SKM-1 (cell line): ENCODE measurements at regions not wholly inside any gene's neighbourhood (a gene's known extent, or its start where the extent isn't known, plus 50 kb on each side); places are given as distances from the start of the nearest gene placed in this dataset.
"Not testable (repeated sequence)": the region's sequence is repeated elsewhere in the genome, so short reads cannot be mapped to it uniquely, and the experiment has no call there.

ENCODE experiments used
- DNase-seq: peaks from one replicate; lab custom pipeline; 2025; ENCODE audit not compliant: unreplicated experiment; lab: John Stamatoyannopoulos, UW

DNA sequence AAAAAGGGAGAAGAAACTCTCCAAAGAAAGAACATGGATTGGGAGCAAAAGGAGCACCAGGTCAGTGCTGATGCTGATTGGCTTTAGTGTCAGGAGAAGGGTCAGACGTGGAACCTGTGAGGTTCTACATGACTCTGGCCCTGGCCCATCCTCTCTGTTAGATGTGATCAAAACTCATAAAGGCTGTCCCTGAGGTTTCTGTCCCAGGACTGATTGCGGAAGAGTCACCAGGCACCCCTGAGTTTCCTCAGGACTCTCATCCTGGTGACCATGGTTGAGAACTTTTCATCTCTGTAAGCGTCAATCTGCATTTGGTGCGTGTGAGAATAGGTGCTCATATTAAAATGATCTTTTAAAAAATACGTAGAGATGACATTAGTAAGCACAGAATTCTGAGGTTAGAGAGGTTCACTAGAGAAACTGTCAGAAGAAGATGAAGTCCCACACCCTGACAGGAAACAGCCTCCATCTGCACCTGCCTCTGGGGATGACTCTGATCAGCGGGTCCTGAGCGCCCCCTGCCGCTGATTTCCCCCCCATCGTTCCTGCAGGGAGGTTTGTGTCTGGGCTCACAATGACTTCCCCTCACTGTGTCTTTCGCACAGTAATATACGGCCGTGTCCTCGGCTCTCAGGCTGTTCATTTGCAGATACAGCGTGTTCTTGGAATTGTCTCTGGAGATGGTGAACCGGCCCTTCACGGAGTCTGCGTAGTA, 741.8 kb downstream of the TMEM121 start:
- no peak for DNase-seq

DNA sequence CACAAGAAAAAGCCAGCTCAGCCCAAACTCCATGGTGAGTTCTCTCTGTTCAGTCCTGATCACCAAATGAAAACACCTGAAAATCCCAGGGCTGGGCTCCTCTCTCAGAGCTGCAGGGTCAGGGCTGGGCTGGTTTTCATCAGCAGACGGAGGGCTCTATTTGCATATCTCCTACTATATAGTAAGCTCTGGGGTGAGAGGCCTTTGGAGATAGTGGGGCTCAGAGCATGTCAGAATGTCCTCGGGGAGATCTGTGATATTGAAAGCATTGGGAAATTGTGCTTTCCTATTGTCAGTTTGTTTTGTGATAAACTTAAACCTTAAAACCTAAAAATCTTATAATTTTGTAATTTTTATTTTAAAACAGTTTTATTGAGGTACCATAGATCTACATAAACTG, 742.6 kb downstream of the TMEM121 start:
- no peak for DNase-seq

DNA sequence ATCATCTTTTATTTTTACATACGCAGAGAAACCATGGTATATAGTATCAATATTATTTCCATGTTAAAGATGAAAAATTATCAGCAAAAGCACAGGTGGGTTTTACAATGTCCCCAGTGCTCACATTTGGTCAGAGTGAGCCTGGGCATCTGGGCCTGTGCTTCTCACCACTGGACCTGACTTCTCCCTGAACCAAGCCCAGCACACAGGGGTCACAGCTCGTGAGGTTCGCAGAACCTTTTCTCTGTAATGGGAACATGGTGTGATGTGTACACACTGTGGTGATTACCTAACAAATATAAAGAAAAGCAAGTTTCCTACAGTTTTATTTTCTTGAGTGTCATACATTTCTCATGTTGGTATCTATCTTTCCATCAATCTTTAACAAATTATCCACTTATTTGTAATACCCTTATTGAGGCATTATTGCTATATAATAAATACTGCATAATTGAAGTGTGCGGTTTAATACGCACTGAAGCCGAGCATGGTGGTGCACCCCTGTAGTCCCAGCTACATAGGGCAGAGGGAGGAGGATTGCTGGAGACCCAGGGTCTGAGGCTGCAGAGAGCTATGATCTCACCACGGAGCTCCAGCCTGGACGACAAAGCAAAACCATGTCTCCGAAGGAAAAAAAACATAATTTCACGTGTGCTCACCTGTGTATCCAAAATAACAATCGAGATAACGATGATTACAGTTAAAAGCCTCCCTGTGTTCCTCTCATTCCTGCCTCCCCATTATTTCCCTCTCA, 743.2 kb downstream of the TMEM121 start:
- no peak for DNase-seq

- DNase-seq, result not testable (repeated sequence)
These were observed 744.2 kb downstream of the TMEM121 start for GRCh38 chr14:106270476-106271121.

GRCh38 chr14:106276326-106277267, 750.2 kb downstream of the TMEM121 start:
- DNase-seq, result no peak

- DNase-seq, result no peak
These were observed 751.1 kb downstream of the TMEM121 start for GRCh38 chr14:106277503-106277902.

DNA sequence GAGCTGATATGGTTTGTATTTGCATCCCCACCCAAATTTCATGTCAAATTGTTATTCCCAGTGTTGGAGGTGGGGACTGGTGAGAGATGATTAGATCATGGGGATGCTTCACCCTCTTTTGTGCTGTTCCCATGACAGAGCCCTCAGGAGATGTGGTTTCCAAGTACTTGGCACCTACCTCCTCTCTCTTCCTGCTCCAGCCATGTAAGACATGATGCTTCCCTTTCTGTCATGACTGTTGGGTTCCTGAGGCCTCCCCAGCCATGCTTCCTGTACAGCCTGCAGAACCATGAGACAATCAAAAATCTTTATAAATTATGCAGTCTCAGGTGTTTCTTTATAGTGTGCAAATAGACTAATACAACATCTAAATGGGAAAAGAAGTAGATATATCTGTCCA, 754.5 kb downstream of the TMEM121 start:
- DNase-seq, result no peak

DNA sequence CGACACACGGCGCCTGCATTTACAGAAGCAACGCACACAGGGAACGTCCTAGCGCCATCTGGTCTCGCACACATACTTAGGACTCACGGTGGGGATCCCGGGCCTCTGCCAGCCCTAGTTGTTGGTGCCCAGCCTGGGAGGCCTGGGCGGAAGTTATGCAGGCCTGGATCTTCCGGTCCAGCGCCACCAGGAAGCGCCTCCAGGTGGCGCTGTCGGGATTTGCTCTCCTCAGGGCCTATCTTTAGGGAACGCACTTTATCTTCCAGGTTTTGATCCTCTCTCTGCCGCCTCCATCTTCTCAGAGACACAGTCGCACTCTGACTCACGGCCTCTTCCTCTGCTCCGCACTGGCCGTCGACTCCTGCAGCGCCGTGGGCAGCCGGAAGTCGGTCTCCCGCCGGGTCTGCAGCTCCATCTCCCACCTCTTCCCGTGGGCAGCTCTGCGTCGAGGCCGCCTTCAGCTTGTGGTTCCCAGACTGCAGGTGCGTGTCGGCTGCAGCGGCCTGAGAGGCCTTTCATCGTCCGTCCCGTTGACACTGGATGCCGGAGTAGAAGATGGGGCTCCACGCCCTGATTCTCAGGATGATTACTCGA, 760.4 kb downstream of the TMEM121 start:
- DNase-seq, result no peak

DNA sequence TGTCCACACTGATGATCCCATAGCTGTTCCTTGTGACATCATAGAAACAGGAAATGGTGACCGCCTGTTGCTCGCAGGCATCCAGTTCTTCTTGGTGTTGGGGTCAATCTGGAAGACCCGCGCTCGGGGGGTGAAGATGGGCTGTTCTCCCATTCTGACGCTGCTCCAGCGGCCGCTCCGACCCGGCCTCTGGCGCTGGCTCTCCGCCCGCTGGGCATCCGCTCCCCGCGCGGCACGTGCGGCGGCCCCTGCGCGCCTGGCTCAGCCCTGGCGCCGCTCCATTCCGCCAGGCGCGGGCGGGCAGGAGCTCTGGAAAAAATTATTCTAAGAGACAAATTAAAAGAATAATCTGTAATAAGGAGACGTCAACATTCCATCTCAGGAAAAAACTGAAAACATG, 761.1 kb downstream of the TMEM121 start:
- DNase-seq, result no peak

GRCh38 chr14:106291626-106292025, 765.2 kb downstream of the TMEM121 start:
- DNase-seq, result no peak

GRCh38 chr14:106294324-106294723, 767.9 kb downstream of the TMEM121 start:
- DNase-seq, result no peak

DNA sequence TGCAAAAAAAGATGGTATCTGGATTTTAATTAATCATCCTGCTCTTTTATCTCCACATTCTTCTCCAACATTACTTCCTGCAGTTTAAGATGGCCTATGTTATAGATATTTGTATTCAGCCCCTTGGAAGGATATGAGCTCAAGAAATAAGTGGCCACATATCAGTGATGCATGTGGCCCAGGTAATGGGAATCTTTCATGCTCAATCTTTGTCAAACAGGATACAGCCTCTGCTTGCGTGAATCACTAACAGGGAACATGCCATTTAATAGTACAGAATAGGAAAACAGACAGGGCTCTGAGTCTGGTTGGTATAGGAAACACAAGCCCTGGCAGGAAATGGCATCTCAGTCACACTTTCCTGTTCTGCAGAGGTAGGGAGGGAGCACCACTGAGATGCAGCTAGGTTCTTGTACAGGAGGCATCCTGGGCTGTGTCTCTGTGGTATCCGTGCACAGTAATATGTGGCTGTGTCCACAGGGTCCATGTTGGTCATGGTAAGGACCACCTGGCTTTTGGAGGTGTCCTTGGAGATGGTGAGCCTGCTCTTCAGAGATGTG, 774.6 kb downstream of the TMEM121 start:
- DNase-seq, result not testable (repeated sequence)

DNA sequence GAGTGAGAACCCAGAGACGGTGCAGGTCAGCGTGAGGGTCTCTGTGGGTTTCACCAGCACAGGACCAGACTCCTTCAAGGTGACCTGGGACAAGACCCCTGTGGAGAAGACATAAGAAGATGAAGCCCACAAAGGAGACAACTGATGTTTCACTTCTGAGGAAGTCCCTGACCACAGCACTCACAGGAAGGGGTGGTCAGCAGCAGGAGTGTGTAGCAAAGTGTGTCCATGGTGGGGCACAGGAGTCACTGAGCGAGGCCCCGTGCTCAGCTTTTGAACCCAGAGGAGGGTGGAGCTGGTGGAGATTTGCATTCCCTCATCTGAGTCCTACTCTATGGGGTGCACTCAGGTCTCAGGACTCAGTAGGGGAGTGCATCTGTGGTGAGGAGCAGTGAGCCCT, 775.2 kb downstream of the TMEM121 start:
- DNase-seq, result not testable (repeated sequence)

GRCh38 chr14:106302661-106303060, 776.3 kb downstream of the TMEM121 start:
- no peak for DNase-seq

- no peak for DNase-seq
These were observed 777.9 kb downstream of the TMEM121 start for GRCh38 chr14:106304271-106304670.

DNA sequence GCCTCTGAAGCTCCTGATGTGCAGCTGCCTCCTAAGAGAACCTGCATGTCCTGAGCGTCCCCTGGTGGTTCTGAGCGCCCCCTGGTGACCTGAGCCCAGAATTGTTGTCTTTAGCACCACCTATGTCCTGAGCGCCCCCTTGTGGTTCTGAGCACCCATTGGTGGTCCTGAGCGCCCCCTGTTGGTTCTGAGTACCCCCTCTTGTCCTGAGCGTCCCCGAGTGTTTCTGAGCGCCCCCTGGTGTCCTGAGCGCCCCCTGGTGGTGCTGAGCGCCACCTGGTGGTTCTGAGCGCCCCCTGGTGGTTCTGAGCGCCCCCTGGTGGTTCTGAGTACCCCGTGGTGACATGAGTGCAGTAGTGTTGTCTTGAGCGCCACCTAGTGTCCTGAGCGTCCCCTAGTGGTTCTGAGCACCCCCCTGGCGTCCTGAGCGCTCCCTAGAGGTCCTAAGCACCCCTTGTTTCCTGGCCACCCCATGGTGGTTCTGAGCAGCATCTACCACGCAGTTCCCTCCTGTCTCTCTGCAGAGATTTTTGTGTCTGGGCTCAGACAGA, 782.5 kb downstream of the TMEM121 start:
- DNase-seq, result peak; percentile 24

- no peak for DNase-seq
These were observed 783.0 kb downstream of the TMEM121 start for GRCh38 chr14:106309423-106309822.

- no peak for DNase-seq
These were observed 789.1 kb downstream of the TMEM121 start for GRCh38 chr14:106315436-106315835.

DNA sequence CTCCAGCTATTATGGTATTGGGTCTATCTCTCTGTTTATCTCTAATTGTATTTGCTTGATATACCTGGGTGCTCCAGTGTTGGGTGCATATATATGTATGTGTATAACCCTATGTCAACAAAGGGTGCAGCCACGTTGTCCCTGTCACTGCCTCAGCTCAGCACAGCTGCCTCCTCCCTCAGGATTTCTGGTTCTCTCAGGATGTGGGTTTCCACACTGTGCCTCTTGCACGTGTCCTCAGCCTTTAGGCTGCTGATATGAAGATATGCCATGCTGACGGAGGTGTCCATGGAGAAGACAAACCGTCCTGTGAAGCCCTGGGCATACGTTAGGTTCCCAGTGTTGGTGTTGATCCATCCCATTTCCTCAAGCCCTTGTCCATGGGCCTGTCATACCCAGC, 791.2 kb downstream of the TMEM121 start:
- DNase-seq, result no peak

- no peak for DNase-seq
These were observed 792.3 kb downstream of the TMEM121 start for GRCh38 chr14:106318700-106319099.
